ENCODE measurements at regions not wholly inside any gene's neighbourhood (a gene's known extent, or its start where the extent isn't known, plus 50 kb on each side); places are given as distances from the start of the nearest gene placed in this dataset.

DNA sequence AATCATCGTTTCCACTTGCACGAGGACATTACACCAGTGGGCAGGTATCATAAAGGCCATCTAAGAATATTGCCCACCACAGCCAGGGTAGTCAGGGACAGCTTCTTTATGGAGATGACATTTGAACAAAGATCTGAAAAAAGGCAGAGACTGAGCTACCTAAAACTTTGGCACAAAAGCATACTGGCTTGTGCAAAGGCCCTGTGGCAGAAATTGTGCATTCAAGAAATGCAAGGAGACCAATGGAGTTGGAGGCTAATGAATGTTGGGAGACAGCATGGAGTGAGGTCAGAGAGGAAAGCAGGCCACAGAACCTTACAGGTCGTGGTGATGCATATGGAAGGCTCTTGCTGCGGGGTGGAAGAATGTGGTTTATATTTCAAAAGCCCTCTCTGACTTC is 578.5 kb downstream of the BNC2 start:
- no peak for TF ChIP-seq POLR2A (IDR thresholded peaks at IDR 0.05)
- TF ChIP-seq, protein P1, sequence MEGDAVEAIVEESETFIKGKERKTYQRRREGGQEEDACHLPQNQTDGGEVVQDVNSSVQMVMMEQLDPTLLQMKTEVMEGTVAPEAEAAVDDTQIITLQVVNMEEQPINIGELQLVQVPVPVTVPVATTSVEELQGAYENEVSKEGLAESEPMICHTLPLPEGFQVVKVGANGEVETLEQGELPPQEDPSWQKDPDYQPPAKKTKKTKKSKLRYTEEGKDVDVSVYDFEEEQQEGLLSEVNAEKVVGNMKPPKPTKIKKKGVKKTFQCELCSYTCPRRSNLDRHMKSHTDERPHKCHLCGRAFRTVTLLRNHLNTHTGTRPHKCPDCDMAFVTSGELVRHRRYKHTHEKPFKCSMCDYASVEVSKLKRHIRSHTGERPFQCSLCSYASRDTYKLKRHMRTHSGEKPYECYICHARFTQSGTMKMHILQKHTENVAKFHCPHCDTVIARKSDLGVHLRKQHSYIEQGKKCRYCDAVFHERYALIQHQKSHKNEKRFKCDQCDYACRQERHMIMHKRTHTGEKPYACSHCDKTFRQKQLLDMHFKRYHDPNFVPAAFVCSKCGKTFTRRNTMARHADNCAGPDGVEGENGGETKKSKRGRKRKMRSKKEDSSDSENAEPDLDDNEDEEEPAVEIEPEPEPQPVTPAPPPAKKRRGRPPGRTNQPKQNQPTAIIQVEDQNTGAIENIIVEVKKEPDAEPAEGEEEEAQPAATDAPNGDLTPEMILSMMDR (IDR thresholded peaks at IDR 0.05), result no peak

All from tibial nerve (tissue), 3 donors.